Naive thymus-derived CD4-positive, alpha-beta T cell (primary cell): ENCODE measurements at regions not wholly inside any gene's neighbourhood (a gene's known extent, or its start where the extent isn't known, plus 50 kb on each side); places are given as distances from the start of the nearest gene placed in this dataset.

Experiments used
- ATAC-seq: fragments of 150-1000 bp; cut with Tn5 transposase; 2 replicates; pipeline ENCODE4 v1.10.0; 2021; ENCODE audit warnings: mild to moderate bottlenecking, moderate library complexity
- CTCF ChIA-PET: fragments of 350-600 bp; sonication (Branson Sonifier 250); formaldehyde crosslinking; loops from one replicate; lab custom pipeline; 2021; ENCODE audit warnings: antibody characterized with exemption; lab: Charles Lee
- POLR2A ChIA-PET: fragments of 350-600 bp; sonication (Branson Sonifier 250); formaldehyde crosslinking; loops from one replicate; lab custom pipeline; 2021; ENCODE audit warnings: antibody characterized with exemption, inconsistent platforms; lab: Charles Lee
- DNase-seq, 9 donors: peaks; one replicate each; pipeline versions ENCODE4 v3.0.0 to v3.0.0-alpha.2; 2020 to 2022; ENCODE audit warnings: mixed read lengths in 1 of 9
- H3K27ac ChIP-seq: one replicate; pipeline ENCODE4 v1.7.0; 2013; ENCODE audit warnings: mild to moderate bottlenecking, low read depth, low read length, moderate library complexity
- H3K27me3 ChIP-seq, 2 donors: one replicate each; pipeline ENCODE4 v1.7.0; 2013; ENCODE audit warnings: low read length in 2 of 2, mild to moderate bottlenecking in 2 of 2, moderate library complexity in 2 of 2; ENCODE audit not compliant: control insufficient read depth in 2 of 2, insufficient read depth in 2 of 2
- H3K36me3 ChIP-seq, 3 experiments: 1 replicate in 2 of 3; 2 replicates in 1 of 3; pipeline ENCODE4 v1.7.0; 2013; ENCODE audit warnings: low read length in 3 of 3, mild to moderate bottlenecking in 3 of 3, moderate library complexity in 1 of 3; ENCODE audit not compliant: insufficient read depth in 3 of 3, control insufficient read depth in 2 of 3
- H3K4me1 ChIP-seq, 2 donors: one replicate each; pipeline ENCODE4 v1.7.0; 2013; ENCODE audit warnings: low read length in 2 of 2, mild to moderate bottlenecking in 2 of 2, moderate library complexity in 1 of 2; ENCODE audit not compliant: control insufficient read depth in 2 of 2, insufficient read depth in 2 of 2
- H3K4me3 ChIP-seq: 2 replicates; pipeline ENCODE4 v1.7.0; 2013; ENCODE audit warnings: mild to moderate bottlenecking, low read length
- H3K9me3 ChIP-seq, 3 experiments: 1 replicate in 2 of 3; 2 replicates in 1 of 3; pipeline ENCODE4 v1.7.0; 2013; ENCODE audit warnings: low read length in 3 of 3; ENCODE audit not compliant: control insufficient read depth in 2 of 3
- H3K27ac Mint-ChIP-seq, 9 donors: one replicate each; pipeline ENCODE4 v1.8.0; 2020 to 2022; ENCODE audit warnings: mixed read lengths in 9 of 9, mild to moderate bottlenecking in 8 of 9, moderate library complexity in 5 of 9, inconsistent platforms in 2 of 9
- H3K27me3 Mint-ChIP-seq, 5 donors: one replicate each; pipeline ENCODE4 v1.8.0; 2021 to 2022; ENCODE audit warnings: mixed read lengths in 5 of 5, mild to moderate bottlenecking in 1 of 5
- H3K36me3 Mint-ChIP-seq, 5 donors: one replicate each; pipeline ENCODE4 v1.8.0; 2020 to 2022; ENCODE audit warnings: mixed read lengths in 5 of 5, mild to moderate bottlenecking in 3 of 5, inconsistent platforms in 1 of 5
- H3K4me1 Mint-ChIP-seq, 7 donors: one replicate each; pipeline ENCODE4 v1.8.0; 2020 to 2022; ENCODE audit warnings: mixed read lengths in 7 of 7, mild to moderate bottlenecking in 3 of 7, inconsistent platforms in 1 of 7
- H3K4me3 Mint-ChIP-seq, 10 donors: one replicate each; pipeline ENCODE4 v1.8.0; 2020 to 2022; ENCODE audit warnings: mild to moderate bottlenecking in 10 of 10, mixed read lengths in 10 of 10, moderate library complexity in 6 of 10, inconsistent platforms in 2 of 10
- H3K9me3 Mint-ChIP-seq, 11 donors: one replicate each; pipeline ENCODE4 v1.8.0; 2020 to 2022; ENCODE audit warnings: mixed read lengths in 11 of 11, mild to moderate bottlenecking in 4 of 11, inconsistent platforms in 1 of 11, moderate library complexity in 1 of 11
- intact Hi-C, 2 donors: fragments of 100-400 bp; cut with micrococcal nuclease; formaldehyde crosslinking; loops; one replicate each; pipeline ENCODE4 v1.15.1; 2023

GRCh38 chr3:94423578-94423977, 360.7 kb downstream of the NSUN3 start:
- Histone ChIP-seq H3K9me3 (no peaks in the 10 kb centered on the region), H3K27me3 (no peaks in the 10 kb centered on the region), H3K4me1 (no peaks in the 10 kb centered on the region), H3K36me3 (no peaks in the 10 kb centered on the region), H3K27ac (no peak overlapping the region), H3K4me3 (no peak overlapping the region)
- intact Hi-C loops: no loop called here
- CTCF ChIA-PET: no interaction called here
- Mint-ChIP-seq H3K36me3 (no peaks in the 10 kb centered on the region), H3K4me1 (no peaks in the 10 kb centered on the region), H3K27me3 (no peaks in the 10 kb centered on the region), H3K4me3 (no peak overlapping the region), H3K9me3 (peaks cover 0 to 22% (median 6%) of the 10 kb centered on the region in 11 donors), H3K27ac (no peak overlapping the region)
- no peak for DNase-seq
- POLR2A ChIA-PET: no interaction called here
- ATAC-seq: no peak

- Histone ChIP-seq H3K27ac (no peak overlapping the region), H3K36me3 (no peaks in the 10 kb centered on the region), H3K9me3 (no peaks in the 10 kb centered on the region), H3K4me1 (no peaks in the 10 kb centered on the region), H3K4me3 (no peak overlapping the region), H3K27me3 (no peaks in the 10 kb centered on the region)
- POLR2A ChIA-PET: no interaction called here
- Mint-ChIP-seq H3K27me3 (no peaks in the 10 kb centered on the region), H3K4me1 (no peaks in the 10 kb centered on the region), H3K9me3 (peaks cover 0 to 12% (median 4%) of the 10 kb centered on the region in 11 donors), H3K36me3 (no peaks in the 10 kb centered on the region), H3K4me3 (no peak overlapping the region), H3K27ac (no peak overlapping the region)
- no peak for DNase-seq
- ATAC-seq: no peak
- intact Hi-C loops: no loop called here
- CTCF ChIA-PET: no interaction called here
These were observed 366.7 kb downstream of the NSUN3 start for GRCh38 chr3:94429517-94429916.

- POLR2A ChIA-PET: no interaction called here
- CTCF ChIA-PET: no interaction called here
- Mint-ChIP-seq H3K9me3 (peaks cover 0 to 7% (median 0%) of the 10 kb centered on the region in 11 donors), H3K27ac (no peak overlapping the region), H3K27me3 (no peaks in the 10 kb centered on the region), H3K4me3 (no peak overlapping the region), H3K36me3 (no peaks in the 10 kb centered on the region), H3K4me1 (no peaks in the 10 kb centered on the region)
- DNase-seq (no peak), ATAC-seq (no peak)
- intact Hi-C loops: no loop called here
- Histone ChIP-seq H3K27ac (no peak overlapping the region), H3K27me3 (no peaks in the 10 kb centered on the region), H3K4me3 (no peak overlapping the region), H3K36me3 (no peaks in the 10 kb centered on the region), H3K9me3 (no peaks in the 10 kb centered on the region), H3K4me1 (no peaks in the 10 kb centered on the region)
These were observed 369.2 kb downstream of the NSUN3 start for GRCh38 chr3:94431876-94432570.

GRCh38 chr3:94433811-94434210, 370.9 kb downstream of the NSUN3 start:
- Mint-ChIP-seq H3K27ac (no peak overlapping the region), H3K27me3 (no peaks in the 10 kb centered on the region), H3K4me1 (no peaks in the 10 kb centered on the region), H3K4me3 (no peak overlapping the region), H3K9me3 (peaks cover 0 to 19% (median 0%) of the 10 kb centered on the region in 11 donors), H3K36me3 (peaks cover 0 to 4% (median 0%) of the 10 kb centered on the region in 5 donors)
- ATAC-seq (no peak), DNase-seq (no peak)
- H3K27ac ChIP-seq: no peak overlapping the region
- H3K4me3 ChIP-seq: no peak overlapping the region
- no peaks in the 10 kb centered on the region for H3K27me3 ChIP-seq
- intact Hi-C loops: no loop called here
- H3K9me3 ChIP-seq: no peaks in the 10 kb centered on the region
- ChIA-PET POLR2A (no interaction called here), CTCF (no interaction called here)
- H3K4me1 ChIP-seq: no peaks in the 10 kb centered on the region
- H3K36me3 ChIP-seq: no peaks in the 10 kb centered on the region

- Histone ChIP-seq H3K9me3 (peaks cover 0 to 4% (median 0%) of the 10 kb centered on the region in 3 experiments), H3K4me1 (no peaks in the 10 kb centered on the region), H3K27ac (no peak overlapping the region), H3K27me3 (no peaks in the 10 kb centered on the region), H3K4me3 (no peak overlapping the region), H3K36me3 (no peaks in the 10 kb centered on the region)
- H3K4me1 Mint-ChIP-seq: no peaks in the 10 kb centered on the region
- intact Hi-C loops: no loop called here
- H3K9me3 Mint-ChIP-seq: peaks cover 0 to 17% (median 3%) of the 10 kb centered on the region in 11 donors
- ChIA-PET POLR2A (no interaction called here), CTCF (no interaction called here)
- H3K27ac Mint-ChIP-seq: no peak overlapping the region
- ATAC-seq (no peak), DNase-seq (no peak)
- no peak overlapping the region for H3K4me3 Mint-ChIP-seq
- H3K27me3 Mint-ChIP-seq: no peaks in the 10 kb centered on the region
- H3K36me3 Mint-ChIP-seq: peaks cover 0 to 4% (median 0%) of the 10 kb centered on the region in 5 donors
These were observed 378.1 kb downstream of the NSUN3 start for GRCh38 chr3:94440767-94441493.

- Histone ChIP-seq H3K36me3 (no peaks in the 10 kb centered on the region), H3K27ac (no peak overlapping the region), H3K9me3 (peaks cover 0 to 4% (median 0%) of the 10 kb centered on the region in 3 experiments), H3K4me3 (no peak overlapping the region), H3K27me3 (no peaks in the 10 kb centered on the region), H3K4me1 (no peaks in the 10 kb centered on the region)
- H3K4me1 Mint-ChIP-seq: no peaks in the 10 kb centered on the region
- ChIA-PET POLR2A (no interaction called here), CTCF (no interaction called here)
- H3K27me3 Mint-ChIP-seq: no peaks in the 10 kb centered on the region
- H3K4me3 Mint-ChIP-seq: no peak overlapping the region
- no peak for DNase-seq
- H3K27ac Mint-ChIP-seq: no peak overlapping the region
- intact Hi-C loops: no loop called here
- ATAC-seq: no peak
- H3K9me3 Mint-ChIP-seq: peaks cover 0 to 17% (median 3%) of the 10 kb centered on the region in 11 donors
- peaks cover 0 to 4% (median 0%) of the 10 kb centered on the region in 5 donors for H3K36me3 Mint-ChIP-seq
These were observed 378.6 kb downstream of the NSUN3 start for GRCh38 chr3:94441494-94441847.

- no peak overlapping the region for H3K4me3 Mint-ChIP-seq
- no peaks in the 10 kb centered on the region for H3K36me3 ChIP-seq
- H3K27me3 Mint-ChIP-seq: no peaks in the 10 kb centered on the region
- H3K9me3 Mint-ChIP-seq: peaks cover 0 to 31% (median 2%) of the 10 kb centered on the region in 11 donors
- no peaks in the 10 kb centered on the region for H3K27me3 ChIP-seq
- CTCF ChIA-PET: no interaction called here
- H3K4me1 Mint-ChIP-seq: no peaks in the 10 kb centered on the region
- no peak overlapping the region for H3K4me3 ChIP-seq
- H3K36me3 Mint-ChIP-seq: no peaks in the 10 kb centered on the region
- intact Hi-C loops: no loop called here
- H3K4me1 ChIP-seq: no peaks in the 10 kb centered on the region
- no peak overlapping the region for H3K27ac ChIP-seq
- no peak for DNase-seq
- H3K27ac Mint-ChIP-seq: no peak overlapping the region
- POLR2A ChIA-PET: no interaction called here
- H3K9me3 ChIP-seq: no peaks in the 10 kb centered on the region
- no peak for ATAC-seq
These were observed 391.0 kb downstream of the NSUN3 start for GRCh38 chr3:94453864-94454263.
